GM18868 (cell line): ENCODE measurements at regions not wholly inside any gene's neighbourhood (a gene's known extent, or its start where the extent isn't known, plus 50 kb on each side); places are given as distances from the start of the nearest gene placed in this dataset.
"Not testable (repeated sequence)": the region's sequence is repeated elsewhere in the genome, so short reads cannot be mapped to it uniquely, and the experiment has no call there.

Experiments used
- ATAC-seq: cut with Tn5 transposase; IDR thresholded peaks from one replicate; pipeline ENCODE4 v1.9.1; 2021; ENCODE audit warnings: mild to moderate bottlenecking, moderate library complexity; ENCODE audit not compliant: unreplicated experiment

GRCh38 chr14:66242001-66242400 lies 244.2 kb upstream of the CCDC196 start:
- ATAC-seq: no peak

GRCh38 chr14:66244834-66245233 lies 241.3 kb upstream of the CCDC196 start:
- no peak for ATAC-seq

- ATAC-seq: no peak
These were observed 238.4 kb upstream of the CCDC196 start for GRCh38 chr14:66247662-66248193.

GRCh38 chr14:66248256-66248655 lies 237.9 kb upstream of the CCDC196 start:
- no peak for ATAC-seq

- no peak for ATAC-seq
These were observed 236.6 kb upstream of the CCDC196 start for GRCh38 chr14:66249544-66249943.

GRCh38 chr14:66254038-66254437 lies 232.1 kb upstream of the CCDC196 start:
- ATAC-seq: no peak

- ATAC-seq: no peak
These were observed 217.3 kb upstream of the CCDC196 start for GRCh38 chr14:66268802-66269334.

GRCh38 chr14:66272221-66272620 lies 213.9 kb upstream of the CCDC196 start:
- no peak for ATAC-seq

GRCh38 chr14:66273261-66273832 lies 212.8 kb upstream of the CCDC196 start:
- ATAC-seq: no peak

- not testable (repeated sequence) for ATAC-seq
These were observed 207.8 kb upstream of the CCDC196 start for GRCh38 chr14:66278418-66278817.

GRCh38 chr14:66281036-66281776 lies 205.0 kb upstream of the CCDC196 start:
- ATAC-seq: no peak

GRCh38 chr14:66284346-66284745 lies 201.8 kb upstream of the CCDC196 start:
- ATAC-seq: no peak

- ATAC-seq: no peak
These were observed 197.7 kb upstream of the CCDC196 start for GRCh38 chr14:66288511-66288910.

GRCh38 chr14:66291756-66292155 lies 194.4 kb upstream of the CCDC196 start:
- no peak for ATAC-seq

- ATAC-seq: no peak
These were observed 192.6 kb upstream of the CCDC196 start for GRCh38 chr14:66293533-66294105.

GRCh38 chr14:66295386-66295785 lies 190.8 kb upstream of the CCDC196 start:
- no peak for ATAC-seq

- ATAC-seq: no peak
These were observed 185.3 kb upstream of the CCDC196 start for GRCh38 chr14:66300886-66301285.

GRCh38 chr14:66306101-66306500 lies 180.1 kb upstream of the CCDC196 start:
- ATAC-seq: no peak

- ATAC-seq: no peak
These were observed 175.1 kb upstream of the CCDC196 start for GRCh38 chr14:66311058-66311457.

GRCh38 chr14:66311990-66312389 lies 174.2 kb upstream of the CCDC196 start:
- ATAC-seq: no peak

GRCh38 chr14:66312451-66312850 lies 173.7 kb upstream of the CCDC196 start:
- ATAC-seq: no peak

GRCh38 chr14:66315098-66315497 lies 171.1 kb upstream of the CCDC196 start:
- no peak for ATAC-seq
